OCI-LY7 (cell line): ENCODE measurements at regions not wholly inside any gene's neighbourhood (a gene's known extent, or its start where the extent isn't known, plus 50 kb on each side); places are given as distances from the start of the nearest gene placed in this dataset.

Source experiments
- BruUV-seq: library from RNA; stranded (reverse); fragments of 400-500 nt; replicated peaks from 2 replicates; lab custom pipeline; 2021; lab: Mats Ljungman, UMichigan
- CTCF ChIA-PET: fragments of 300-600 bp; sonication (Branson Sonifier 250); formaldehyde crosslinking; loops from one replicate; lab custom pipeline; 2022; ENCODE audit warnings: antibody characterized with exemption; ENCODE audit not compliant: unreplicated experiment; lab: Charles Lee
- POLR2A ChIA-PET: fragments of 300-600 bp; sonication (Branson Sonifier 250); formaldehyde crosslinking; loops from one replicate; lab custom pipeline; 2022; ENCODE audit warnings: antibody characterized with exemption; lab: Charles Lee
- DNase-seq: peaks from one replicate; pipeline ENCODE4 v3.0.0-alpha.2; 2015; ENCODE audit warnings: low spot score
- H2AFZ ChIP-seq: fragments of 200-600 bp; sonication (generic), shearing (Covaris generic); 2 replicates; pipeline ENCODE4 v1.6.1; 2014; ENCODE audit warnings: mild to moderate bottlenecking, antibody characterized with exemption, low read length, moderate library complexity
- H3K27ac ChIP-seq: fragments of 200-600 bp; sonication (generic); 2 replicates; pipeline ENCODE4 v1.5.1; 2014; ENCODE audit warnings: mixed run types, low read depth, mild to moderate bottlenecking, moderate library complexity, low read length, inconsistent platforms; ENCODE audit not compliant: poor library complexity, severe bottlenecking
- H3K36me3 ChIP-seq: fragments of 200-600 bp; sonication (generic); 2 replicates; pipeline ENCODE4 v1.6.1; 2014; ENCODE audit warnings: mild to moderate bottlenecking, antibody characterized with exemption, low read length, moderate library complexity, mixed read lengths; ENCODE audit not compliant: insufficient read depth
- H3K4me1 ChIP-seq: fragments of 200-600 bp; sonication (generic); 2 replicates; pipeline ENCODE4 v1.5.1; 2014; ENCODE audit warnings: mild to moderate bottlenecking, low read length; ENCODE audit not compliant: insufficient read depth, poor library complexity, severe bottlenecking
- H3K4me2 ChIP-seq: fragments of 200-600 bp; sonication (generic); 2 replicates; pipeline ENCODE4 v1.6.1; 2014; ENCODE audit warnings: mild to moderate bottlenecking, low read length
- H3K4me3 ChIP-seq: fragments of 200-600 bp; sonication (generic); 2 replicates; pipeline ENCODE4 v1.5.1; 2014; ENCODE audit warnings: mild to moderate bottlenecking, low read depth, low read length; ENCODE audit not compliant: poor library complexity, severe bottlenecking
- H3K79me2 ChIP-seq: fragments of 200-600 bp; sonication (generic); 2 replicates; pipeline ENCODE4 v1.6.1; 2016; ENCODE audit warnings: low read depth, mild to moderate bottlenecking, low read length, moderate library complexity, mixed read lengths; ENCODE audit not compliant: insufficient read depth
- H3K9me2 ChIP-seq: fragments of 200-600 bp; sonication (generic); 2 replicates; pipeline ENCODE4 v1.6.1; 2016; ENCODE audit warnings: mild to moderate bottlenecking, low read length, mixed read lengths; ENCODE audit not compliant: insufficient read depth
- H3K9me3 ChIP-seq: fragments of 200-600 bp; sonication (generic); 2 replicates; pipeline ENCODE4 v1.6.1; 2014; ENCODE audit warnings: mild to moderate bottlenecking, mixed run types, low read length, mixed read lengths
- H4K20me1 ChIP-seq: fragments of 200-600 bp; sonication (generic); 2 replicates; pipeline ENCODE4 v1.6.1; 2014; ENCODE audit warnings: mild to moderate bottlenecking, antibody characterized with exemption, low read length, moderate library complexity, mixed read lengths; ENCODE audit not compliant: insufficient read depth
- CTCF ChIP-seq: fragments of 200-600 bp; sonication (generic); conservative IDR thresholded peaks from 2 replicates; pipeline ENCODE4 v1.5.1; 2014; ENCODE audit warnings: mild to moderate bottlenecking, antibody characterized with exemption, low read length, moderate library complexity, mixed read lengths
- EZH2phosphoT487 ChIP-seq: fragments of 200-600 bp; sonication (generic); IDR thresholded peaks from 2 replicates; pipeline ENCODE4 v1.6.1; 2018; ENCODE audit warnings: low read depth, borderline replicate concordance, mild to moderate bottlenecking, mixed run types, antibody characterized with exemption, low read length, moderate library complexity, mixed read lengths
- intact Hi-C: fragments of 100-400 bp; cut with micrococcal nuclease; formaldehyde crosslinking; loops from one replicate; pipeline ENCODE4 v1.10.0; 2022; ENCODE audit not compliant: unreplicated experiment

- Histone ChIP-seq H3K9me3 (no peaks in the 10 kb centered on the region), H3K36me3 (no peaks in the 10 kb centered on the region), H3K79me2 (no peaks in the 10 kb centered on the region), H3K9me2 (no peaks in the 10 kb centered on the region), H3K4me1 (no peaks in the 10 kb centered on the region), H4K20me1 (no peaks in the 10 kb centered on the region), H3K27ac (no peak overlapping the region), H2AFZ (no peak overlapping the region), H3K4me3 (no peak overlapping the region), H3K4me2 (no peak overlapping the region)
- intact Hi-C loops, result no loop called here
- ChIA-PET POLR2A (no interaction called here), CTCF (no interaction called here)
- DNase-seq, result no peak
- no peak for TF ChIP-seq EZH2phosphoT487
- no peak for TF ChIP-seq CTCF
- BruUV-seq, result no TSS peak
Observed at GRCh38 chr13:99695857-99696256, 194.6 kb downstream of the TM9SF2 start.

GRCh38 chr13:99693852-99694611 is 192.8 kb downstream of the TM9SF2 start:
- H3K4me2 ChIP-seq, result no peak overlapping the region
- no peaks in the 10 kb centered on the region for H3K9me3 ChIP-seq
- intact Hi-C loops, result no loop called here

More at GRCh38 chr13:99693852-99694611, 192.8 kb downstream of the TM9SF2 start:
- H3K4me1 ChIP-seq, result no peaks in the 10 kb centered on the region
- no peaks in the 10 kb centered on the region for H3K79me2 ChIP-seq
- no TSS peak for BruUV-seq
- H2AFZ ChIP-seq, result no peak overlapping the region
- DNase-seq, result no peak
- no peak overlapping the region for H3K4me3 ChIP-seq
- TF ChIP-seq CTCF (no peak), EZH2phosphoT487 (no peak)
- ChIA-PET CTCF (no interaction called here), POLR2A (no interaction called here)
- H3K36me3 ChIP-seq, result no peaks in the 10 kb centered on the region
- no peak overlapping the region for H3K27ac ChIP-seq
- no peaks in the 10 kb centered on the region for H4K20me1 ChIP-seq
- no peaks in the 10 kb centered on the region for H3K9me2 ChIP-seq
